ENCODE measurements at regions not wholly inside any gene's neighbourhood (a gene's known extent, or its start where the extent isn't known, plus 50 kb on each side); places are given as distances from the start of the nearest gene placed in this dataset.

DNA sequence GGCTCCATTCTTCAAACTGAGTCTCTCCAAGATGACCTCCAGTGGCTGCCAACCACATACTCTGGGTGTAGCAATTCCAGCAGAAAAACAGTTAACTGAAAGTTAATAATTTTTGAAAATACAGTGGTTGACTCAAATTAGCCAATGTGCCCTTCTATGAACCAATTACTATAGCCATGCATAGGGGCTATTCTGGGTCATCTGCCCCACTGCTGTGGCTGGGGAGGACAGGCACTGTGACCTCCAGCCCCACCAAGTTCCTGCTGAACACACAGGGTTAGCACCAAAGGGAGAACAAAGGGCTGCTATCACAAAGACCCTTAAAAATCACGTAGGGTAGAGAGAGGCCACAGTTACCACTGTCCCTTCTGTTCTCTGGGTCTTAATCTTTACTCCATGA, 123.0 kb downstream of the IRS1 start:
- Histone ChIP-seq H3K27me3 (no peaks in the 10 kb centered on the region), H3K4me1 (peaks cover 0 to 28% (median 11%) of the 10 kb centered on the region in 12 donors), H3K4me3 (no peak overlapping the region), H3K36me3 (no peaks in the 10 kb centered on the region), H3K27ac (no peak overlapping the region), H3K9me3 (no peaks in the 10 kb centered on the region)
- 58 to 79% (median 70%) methylated on average over 1 of the region's 1 CpG for WGBS, 4 donors
- intact Hi-C loops (cut with DNase I) = loop anchor here in 1 of 10 donors (10.0 kb wide), 1 partner anchor 118 kb away; the partner anchor contains the start of gene IRS1
- DNase-seq = no peak
- TF ChIP-seq, protein P1, sequence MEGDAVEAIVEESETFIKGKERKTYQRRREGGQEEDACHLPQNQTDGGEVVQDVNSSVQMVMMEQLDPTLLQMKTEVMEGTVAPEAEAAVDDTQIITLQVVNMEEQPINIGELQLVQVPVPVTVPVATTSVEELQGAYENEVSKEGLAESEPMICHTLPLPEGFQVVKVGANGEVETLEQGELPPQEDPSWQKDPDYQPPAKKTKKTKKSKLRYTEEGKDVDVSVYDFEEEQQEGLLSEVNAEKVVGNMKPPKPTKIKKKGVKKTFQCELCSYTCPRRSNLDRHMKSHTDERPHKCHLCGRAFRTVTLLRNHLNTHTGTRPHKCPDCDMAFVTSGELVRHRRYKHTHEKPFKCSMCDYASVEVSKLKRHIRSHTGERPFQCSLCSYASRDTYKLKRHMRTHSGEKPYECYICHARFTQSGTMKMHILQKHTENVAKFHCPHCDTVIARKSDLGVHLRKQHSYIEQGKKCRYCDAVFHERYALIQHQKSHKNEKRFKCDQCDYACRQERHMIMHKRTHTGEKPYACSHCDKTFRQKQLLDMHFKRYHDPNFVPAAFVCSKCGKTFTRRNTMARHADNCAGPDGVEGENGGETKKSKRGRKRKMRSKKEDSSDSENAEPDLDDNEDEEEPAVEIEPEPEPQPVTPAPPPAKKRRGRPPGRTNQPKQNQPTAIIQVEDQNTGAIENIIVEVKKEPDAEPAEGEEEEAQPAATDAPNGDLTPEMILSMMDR (IDR thresholded peaks at IDR 0.05) = no peak
- no peak for TF ChIP-seq POLR2A (IDR thresholded peaks at IDR 0.05)
- no peak for ATAC-seq

DNA sequence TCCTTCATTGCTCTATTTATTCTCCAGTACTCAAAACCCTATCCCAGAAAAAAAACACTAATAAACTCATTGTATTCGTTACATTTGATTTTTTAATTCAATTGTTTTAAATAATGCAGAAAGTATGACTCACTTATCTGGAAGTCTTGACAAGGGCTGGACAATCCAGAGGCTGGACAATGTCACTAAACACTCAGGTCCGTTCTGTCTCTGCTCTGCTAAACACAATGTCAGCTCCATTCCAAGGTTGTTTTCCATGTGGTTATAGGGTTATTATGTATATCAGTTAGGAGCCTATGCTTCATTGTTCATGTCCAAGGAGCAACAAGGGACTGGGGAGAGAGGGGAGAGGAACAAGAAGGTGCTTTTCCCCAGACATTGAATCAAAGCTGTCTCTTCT, 125.5 kb downstream of the IRS1 start:
- DNase-seq (peak in 3 of 5 donors; percentile 36 to 54 (median 49)), ATAC-seq (peak; percentile 75 to 90 (median 85))
- no peak overlapping the region for H3K4me3 ChIP-seq
- H3K9me3 ChIP-seq = no peaks in the 10 kb centered on the region
- intact Hi-C loops (cut with DNase I) = loop anchor here in 1 of 10 donors (10.0 kb wide), 1 partner anchor 121 kb away; the partner anchor contains the start of gene IRS1
- peak overlapping the region in 11 of 12 donors; percentile 20 to 80 (median 55) for H3K27ac ChIP-seq
- no peaks in the 10 kb centered on the region for H3K27me3 ChIP-seq
- no peaks in the 10 kb centered on the region for H3K36me3 ChIP-seq
- peaks cover 0 to 39% (median 20%) of the 10 kb centered on the region in 12 donors for H3K4me1 ChIP-seq
- TF ChIP-seq POLR2A (IDR thresholded peaks at IDR 0.05) = no peak
- TF ChIP-seq, protein P1 (IDR thresholded peaks at IDR 0.05) = no peak
- WGBS, 4 donors = 30 to 36% (median 33%) methylated on average over 2 of the region's 2 CpGs

DNA sequence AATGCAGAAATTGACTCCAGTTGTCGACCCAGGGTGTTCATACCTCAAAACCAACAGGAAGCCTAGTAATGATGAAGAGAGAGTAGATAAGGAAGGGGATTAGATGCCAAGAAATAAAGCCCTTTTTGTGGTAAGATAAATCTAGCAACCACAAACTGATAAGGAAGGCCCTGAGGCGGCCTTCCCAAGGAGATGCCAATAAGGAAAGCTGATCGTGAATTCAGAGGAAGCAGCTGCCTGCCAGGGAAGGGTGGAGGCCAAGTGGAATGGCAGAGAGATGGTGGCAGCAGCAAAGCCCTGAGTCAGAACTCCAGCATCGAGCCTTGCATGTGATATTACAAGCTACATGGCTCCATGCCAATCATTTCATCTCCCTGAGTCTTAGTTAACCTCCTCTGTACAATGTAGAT, 126.3 kb downstream of the IRS1 start:
- H3K4me1 ChIP-seq = peaks cover 0 to 39% (median 20%) of the 10 kb centered on the region in 12 donors
- no peaks in the 10 kb centered on the region for H3K9me3 ChIP-seq
- H3K27ac ChIP-seq = peak overlapping the region in 11 of 12 donors; percentile 20 to 80 (median 55)
- no peaks in the 10 kb centered on the region for H3K36me3 ChIP-seq
- no peak for TF ChIP-seq POLR2A (IDR thresholded peaks at IDR 0.05)
- TF ChIP-seq, protein P1 (IDR thresholded peaks at IDR 0.05) = no peak
- ATAC-seq (peak in 3 of 4 donors; percentile 29 to 74 (median 61)), DNase-seq (peak in 1 of 5 donors; percentile 43)
- 23 to 33% (median 25%) methylated on average over 4 of the region's 4 CpGs for WGBS, 4 donors
- intact Hi-C loops (cut with DNase I) = loop anchor here in 1 of 10 donors (10.0 kb wide), 1 partner anchor 121 kb away; the partner anchor contains the start of gene IRS1
- H3K4me3 ChIP-seq = no peak overlapping the region
- H3K27me3 ChIP-seq = no peaks in the 10 kb centered on the region

DNA sequence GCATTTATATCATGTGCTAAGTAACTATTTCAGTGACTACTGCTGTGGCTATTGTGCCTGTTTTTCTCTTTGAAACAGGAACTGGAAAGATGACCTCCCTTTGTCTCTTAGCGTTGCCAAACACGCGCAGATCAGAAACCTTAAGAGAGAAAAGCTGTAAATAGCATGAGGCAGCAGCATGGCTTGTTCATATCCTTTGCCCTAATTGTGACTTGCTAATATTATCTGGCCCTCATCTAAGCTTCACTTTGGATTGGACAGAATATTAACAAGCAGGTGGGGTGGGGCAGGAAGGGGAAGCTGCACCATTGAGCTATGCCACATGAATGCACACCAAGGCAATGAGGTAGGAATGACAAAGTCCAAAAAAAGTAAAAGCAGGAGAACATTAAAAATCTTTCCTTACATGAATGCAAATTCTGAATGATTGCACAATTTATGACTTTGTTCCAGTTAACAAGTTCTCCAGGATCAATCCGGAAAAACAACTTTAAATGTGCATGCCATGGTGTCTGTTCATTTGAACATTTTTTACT, 128.4 kb downstream of the IRS1 start:
- no peak overlapping the region for H3K4me3 ChIP-seq
- H3K4me1 ChIP-seq = peaks cover 0 to 39% (median 19%) of the 10 kb centered on the region in 12 donors
- no peak for TF ChIP-seq POLR2A (IDR thresholded peaks at IDR 0.05)
- TF ChIP-seq, protein P1 (IDR thresholded peaks at IDR 0.05) = no peak
- WGBS, 4 donors = 28 to 42% (median 35%) methylated on average over 4 of the region's 4 CpGs
- DNase-seq (no peak), ATAC-seq (peak; percentile 36 to 52 (median 46))
- no peaks in the 10 kb centered on the region for H3K9me3 ChIP-seq
- H3K36me3 ChIP-seq = no peaks in the 10 kb centered on the region
- peak overlapping the region in 9 of 12 donors; percentile 3 to 65 (median 47) for H3K27ac ChIP-seq
- intact Hi-C loops (cut with DNase I) = loop anchor here in 1 of 10 donors (10.0 kb wide), 1 partner anchor 124 kb away; the partner anchor contains the start of gene IRS1
- no peaks in the 10 kb centered on the region for H3K27me3 ChIP-seq

Measured in heart left ventricle (tissue), 16 donors.